CD4-positive, alpha-beta T cell (primary cell): ENCODE measurements at regions not wholly inside any gene's neighbourhood (a gene's known extent, or its start where the extent isn't known, plus 50 kb on each side); places are given as distances from the start of the nearest gene placed in this dataset.
"Not testable (repeated sequence)": the region's sequence is repeated elsewhere in the genome, so short reads cannot be mapped to it uniquely, and the experiment has no call there.

Experiments used
- ATAC-seq: fragments of 200-7000 bp; cut with Tn5 transposase; one replicate; pipeline ENCODE4 v1.10.0; 2022; ENCODE audit warnings: mild to moderate bottlenecking; ENCODE audit not compliant: poor library complexity
- CTCF ChIA-PET: fragments of 350-600 bp; sonication (Branson Sonifier 250); formaldehyde crosslinking; loops from one replicate; lab custom pipeline; 2021; ENCODE audit warnings: antibody characterized with exemption, inconsistent platforms; lab: Charles Lee
- POLR2A ChIA-PET: fragments of 350-600 bp; sonication (Branson Sonifier 250); formaldehyde crosslinking; loops from one replicate; lab custom pipeline; 2021; ENCODE audit warnings: antibody characterized with exemption, inconsistent platforms; lab: Charles Lee
- DNase-seq, 14 experiments: peaks; one replicate each; pipeline ENCODE4 v3.0.0-alpha.2; 2013 to 2020; ENCODE audit warnings: mixed read lengths in 2 of 14
- H3K27ac ChIP-seq, 2 donors: one replicate each; pipeline versions ENCODE4 v1.5.1 to v1.7.0; 2013; ENCODE audit warnings: low read length in 2 of 2, low read depth in 1 of 2, mild to moderate bottlenecking in 1 of 2
- H3K27me3 ChIP-seq, 2 experiments: 1 replicate in 1 of 2; 2 replicates in 1 of 2; pipeline versions ENCODE4 v1.6.1 to v1.7.0; 2013; ENCODE audit warnings: low read length in 2 of 2, control low read depth in 1 of 2, mild to moderate bottlenecking in 1 of 2, moderate library complexity in 1 of 2; ENCODE audit not compliant: insufficient read depth in 2 of 2, control insufficient read depth in 1 of 2
- H3K36me3 ChIP-seq: one replicate; pipeline ENCODE4 v1.6.1; 2013; ENCODE audit warnings: low read length, control low read depth; ENCODE audit not compliant: insufficient read depth
- H3K4me1 ChIP-seq: one replicate; pipeline ENCODE4 v1.6.1; 2013; ENCODE audit warnings: low read length, control low read depth; ENCODE audit not compliant: insufficient read depth
- H3K4me3 ChIP-seq: one replicate; pipeline ENCODE4 v1.5.1; 2013; ENCODE audit warnings: mild to moderate bottlenecking, low read length, moderate library complexity
- H3K9me3 ChIP-seq, 2 experiments: 1 replicate in 1 of 2; 2 replicates in 1 of 2; pipeline versions ENCODE4 v1.6.1 to v1.7.0; 2013; ENCODE audit warnings: low read length in 2 of 2, mild to moderate bottlenecking in 2 of 2, control low read depth in 1 of 2, moderate library complexity in 1 of 2; ENCODE audit not compliant: control insufficient read depth in 1 of 2, insufficient read depth in 1 of 2
- H3K27ac Mint-ChIP-seq: one replicate; pipeline ENCODE4 v1.8.0; 2020; ENCODE audit warnings: mixed read lengths
- H3K27me3 Mint-ChIP-seq: one replicate; pipeline ENCODE4 v1.8.0; 2021; ENCODE audit warnings: mixed read lengths
- H3K36me3 Mint-ChIP-seq: one replicate; pipeline ENCODE4 v1.8.0; 2021; ENCODE audit warnings: low read depth, mixed read lengths
- H3K4me1 Mint-ChIP-seq: one replicate; pipeline ENCODE4 v1.8.0; 2021; ENCODE audit warnings: low read depth, mixed read lengths
- H3K4me3 Mint-ChIP-seq: one replicate; pipeline ENCODE4 v1.8.0; 2020; ENCODE audit warnings: mild to moderate bottlenecking, mixed read lengths
- H3K9me3 Mint-ChIP-seq: one replicate; pipeline ENCODE4 v1.8.0; 2020; ENCODE audit warnings: mixed read lengths
- intact Hi-C, 2 experiments: fragments of 100-400 bp; cut with DNase I in 1 of 2; cut with micrococcal nuclease in 1 of 2; formaldehyde crosslinking; loops; one replicate each; pipeline versions ENCODE4 v1.15.1 to v1.9.0; 2023 to 2025; cut with DNase I, micrococcal nuclease
- TF ChIP-seq, protein P1 (sequence below): fragments of 200-600 bp; IDR thresholded peaks from one replicate; pipeline ENCODE4 v1.8.0; 2022; ENCODE audit warnings: antibody characterized with exemption, mild to moderate bottlenecking

- DNase-seq (peak in 1 of 14 experiments; percentile 9), ATAC-seq (no peak)
- TF ChIP-seq, protein P1, sequence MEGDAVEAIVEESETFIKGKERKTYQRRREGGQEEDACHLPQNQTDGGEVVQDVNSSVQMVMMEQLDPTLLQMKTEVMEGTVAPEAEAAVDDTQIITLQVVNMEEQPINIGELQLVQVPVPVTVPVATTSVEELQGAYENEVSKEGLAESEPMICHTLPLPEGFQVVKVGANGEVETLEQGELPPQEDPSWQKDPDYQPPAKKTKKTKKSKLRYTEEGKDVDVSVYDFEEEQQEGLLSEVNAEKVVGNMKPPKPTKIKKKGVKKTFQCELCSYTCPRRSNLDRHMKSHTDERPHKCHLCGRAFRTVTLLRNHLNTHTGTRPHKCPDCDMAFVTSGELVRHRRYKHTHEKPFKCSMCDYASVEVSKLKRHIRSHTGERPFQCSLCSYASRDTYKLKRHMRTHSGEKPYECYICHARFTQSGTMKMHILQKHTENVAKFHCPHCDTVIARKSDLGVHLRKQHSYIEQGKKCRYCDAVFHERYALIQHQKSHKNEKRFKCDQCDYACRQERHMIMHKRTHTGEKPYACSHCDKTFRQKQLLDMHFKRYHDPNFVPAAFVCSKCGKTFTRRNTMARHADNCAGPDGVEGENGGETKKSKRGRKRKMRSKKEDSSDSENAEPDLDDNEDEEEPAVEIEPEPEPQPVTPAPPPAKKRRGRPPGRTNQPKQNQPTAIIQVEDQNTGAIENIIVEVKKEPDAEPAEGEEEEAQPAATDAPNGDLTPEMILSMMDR = no peak
- peaks cover 4% of the 10 kb centered on the region for H3K9me3 Mint-ChIP-seq
- H3K4me3 Mint-ChIP-seq = no peak overlapping the region
- H3K27me3 ChIP-seq = no peaks in the 10 kb centered on the region
- no peaks in the 10 kb centered on the region for H3K4me1 ChIP-seq
- H3K36me3 Mint-ChIP-seq = no peaks in the 10 kb centered on the region
- H3K27me3 Mint-ChIP-seq = no peaks in the 10 kb centered on the region
- ChIA-PET CTCF (no interaction called here), POLR2A (no interaction called here)
- peaks cover 0 to 38% of the 10 kb centered on the region in 2 experiments for H3K9me3 ChIP-seq
- no peaks in the 10 kb centered on the region for H3K4me1 Mint-ChIP-seq
- no peak overlapping the region for H3K27ac ChIP-seq
- no peak overlapping the region for H3K27ac Mint-ChIP-seq
- intact Hi-C loops = no loop called here
- H3K36me3 ChIP-seq = no peaks in the 10 kb centered on the region
- no peak overlapping the region for H3K4me3 ChIP-seq
Measured at GRCh38 chr9:64015136-64015535, 1269.9 kb downstream of the FOXD4L5 start.

- H3K27me3 Mint-ChIP-seq, CTCF ChIA-PET, intact Hi-C loops, H3K9me3 Mint-ChIP-seq, H3K4me3 ChIP-seq, POLR2A ChIA-PET, H3K27ac Mint-ChIP-seq, H3K27me3 ChIP-seq, H3K36me3 ChIP-seq, H3K36me3 Mint-ChIP-seq, H3K4me1 ChIP-seq, H3K27ac ChIP-seq, ATAC-seq, H3K4me1 Mint-ChIP-seq, H3K4me3 Mint-ChIP-seq: not testable (repeated sequence)
- peak in 1 of 14 experiments; percentile 9 for DNase-seq
- peaks cover 0 to 38% of the 10 kb centered on the region in 2 experiments for H3K9me3 ChIP-seq
Measured at GRCh38 chr9:64014386-64015091, 1270.5 kb downstream of the FOXD4L5 start.

DNA sequence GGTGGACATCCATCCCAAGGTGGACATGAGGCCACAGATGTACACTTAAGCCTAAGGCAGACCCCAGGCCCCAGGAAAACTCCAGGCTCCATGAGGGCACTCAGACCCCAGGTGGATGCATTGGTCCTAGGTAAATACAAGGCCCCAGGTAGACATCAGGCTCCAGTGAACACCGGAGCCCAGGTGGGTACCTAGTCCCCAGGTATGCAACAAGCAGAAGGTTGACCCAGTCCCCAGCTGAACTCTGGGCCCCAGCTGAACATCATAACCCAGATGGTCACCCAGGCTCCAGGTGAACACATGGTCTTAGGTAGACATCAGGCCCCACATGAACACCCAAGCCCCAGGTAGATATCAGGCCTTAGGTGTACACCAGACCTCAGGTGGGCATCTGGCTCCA is 1271.9 kb downstream of the FOXD4L5 start:
- intact Hi-C loops, DNase-seq, POLR2A ChIA-PET, H3K36me3 Mint-ChIP-seq, H3K27me3 ChIP-seq, H3K4me3 ChIP-seq, H3K36me3 ChIP-seq, H3K4me1 ChIP-seq, CTCF ChIA-PET, H3K27ac ChIP-seq, H3K27ac Mint-ChIP-seq, H3K27me3 Mint-ChIP-seq, H3K4me3 Mint-ChIP-seq, ATAC-seq, H3K9me3 Mint-ChIP-seq, H3K4me1 Mint-ChIP-seq: not testable (repeated sequence)
- peaks cover 0 to 38% of the 10 kb centered on the region in 2 experiments for H3K9me3 ChIP-seq

- ATAC-seq, H3K27ac Mint-ChIP-seq, H3K9me3 Mint-ChIP-seq, H3K36me3 Mint-ChIP-seq, POLR2A ChIA-PET, H3K27me3 ChIP-seq, DNase-seq, H3K27me3 Mint-ChIP-seq, H3K36me3 ChIP-seq, H3K4me3 ChIP-seq, CTCF ChIA-PET, H3K4me1 ChIP-seq, H3K4me1 Mint-ChIP-seq, intact Hi-C loops, H3K27ac ChIP-seq, H3K4me3 Mint-ChIP-seq: not testable (repeated sequence)
- H3K9me3 ChIP-seq = peaks cover 0 to 35% of the 10 kb centered on the region in 2 experiments
Measured at GRCh38 chr9:64012014-64012413, 1273.0 kb downstream of the FOXD4L5 start.

DNA sequence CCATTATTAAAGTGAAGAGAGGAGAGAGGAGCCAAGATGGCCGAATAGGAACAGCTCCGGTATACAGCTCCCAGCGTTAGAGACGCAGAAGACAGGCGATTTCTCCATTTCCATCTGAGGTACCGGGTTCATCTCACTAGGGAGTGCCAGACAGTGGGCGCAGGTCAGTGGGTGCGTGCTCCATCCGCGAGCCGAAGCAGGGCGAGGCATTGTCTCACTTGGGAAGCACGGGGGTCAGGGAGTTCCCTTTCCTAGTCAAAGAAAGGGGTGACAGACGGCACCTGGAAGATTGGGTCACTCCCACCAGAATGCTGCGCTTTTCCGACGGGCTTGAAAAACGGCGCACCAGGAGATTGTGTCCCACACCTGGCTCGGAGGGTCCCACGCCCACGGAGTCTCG is 1305.3 kb downstream of the FOXD4L5 start:
- H3K4me1 Mint-ChIP-seq, H3K9me3 ChIP-seq, CTCF ChIA-PET, POLR2A ChIA-PET, H3K9me3 Mint-ChIP-seq, intact Hi-C loops, H3K4me1 ChIP-seq, H3K27me3 ChIP-seq, H3K27me3 Mint-ChIP-seq, H3K4me3 ChIP-seq, ATAC-seq, H3K36me3 ChIP-seq, H3K27ac Mint-ChIP-seq, DNase-seq, H3K27ac ChIP-seq, H3K36me3 Mint-ChIP-seq, H3K4me3 Mint-ChIP-seq: not testable (repeated sequence)
